K562 (cell line): ENCODE measurements at regions not wholly inside any gene's neighbourhood (a gene's known extent, or its start where the extent isn't known, plus 50 kb on each side); places are given as distances from the start of the nearest gene placed in this dataset.

Experiments
- ATAC-seq: fragments of 200-7000 bp; cut with Tn5 transposase; 3 replicates; pipeline ENCODE4 v1.9.1; 2020; ENCODE audit warnings: moderate library complexity
- BruUV-seq: library from RNA; stranded (reverse); fragments of 400-500 nt; replicated peaks from 2 replicates; lab custom pipeline; 2021; lab: Mats Ljungman, UMichigan
- CTCF ChIA-PET: fragments of 300-600 bp; formaldehyde crosslinking; extraction: SDS; loops from one replicate; lab custom pipeline; 2021; ENCODE audit warnings: low intra/inter-chr PET ratio; lab: Yijun Ruan, JAX
- POLR2A ChIA-PET: fragments of 300-600, 350-650 bp; sonication (Branson Sonifier 250); formaldehyde crosslinking; extraction: SDS; loops from one replicate; lab custom pipeline; 2021; ENCODE audit warnings: antibody characterized with exemption, inconsistent platforms; lab: Yijun Ruan, JAX
- DNase-seq, 4 experiments: peaks; one replicate each; pipeline versions ENCODE4 v3.0.0 to v3.0.0-alpha.2; 2011 to 2018; ENCODE audit warnings: low spot score in 3 of 4, mixed read lengths in 3 of 4; ENCODE audit errors: extremely low read depth in 1 of 4
- FAIRE-seq: peaks from 2 replicates; lab custom pipeline; 2011; peaks lifted over from hg19 to GRCh38; lab: Jason Lieb, UNC
- H2AFZ ChIP-seq: 2 replicates; pipeline ENCODE4 v1.6.0; 2011; ENCODE audit warnings: low read depth, low read length, control low read depth, inconsistent platforms
- H3K27ac ChIP-seq: fragments of 200-600 bp; 3 replicates; pipeline ENCODE4 v1.8.0; 2011; ENCODE audit warnings: low read depth, mild to moderate bottlenecking, control low read depth, inconsistent platforms, low read length, moderate library complexity, mixed read lengths; ENCODE audit errors: extremely low read depth
- H3K27me3 ChIP-seq, 2 experiments: fragments of 300-600 bp in 1 of 2; 2 replicates in 1 of 2; 3 replicates in 1 of 2; pipeline versions ENCODE4 v1.6.0 to v1.8.0; 2011; ENCODE audit warnings: inconsistent platforms in 2 of 2, low read length in 2 of 2, mild to moderate bottlenecking in 1 of 2, mixed read lengths in 1 of 2, moderate library complexity in 1 of 2; ENCODE audit not compliant: control insufficient read depth in 2 of 2, insufficient read depth in 2 of 2
- H3K36me3 ChIP-seq: fragments of 300-600 bp; 3 replicates; pipeline ENCODE4 v1.8.0; 2011; ENCODE audit warnings: mild to moderate bottlenecking, low read length, inconsistent platforms; ENCODE audit not compliant: control insufficient read depth, insufficient read depth
- H3K4me1 ChIP-seq, 2 experiments: fragments of 200-600 bp in 1 of 2; replicated peaks in 1 of 2; 2 replicates in 1 of 2; 3 replicates in 1 of 2; pipeline versions ENCODE4 v1.5.1 to v1.8.0; 2011; ENCODE audit warnings: inconsistent platforms in 2 of 2, low read length in 2 of 2, mild to moderate bottlenecking in 1 of 2, mixed read lengths in 1 of 2, moderate library complexity in 1 of 2; ENCODE audit not compliant: control insufficient read depth in 2 of 2, insufficient read depth in 2 of 2
- H3K4me2 ChIP-seq: 2 replicates; pipeline ENCODE4 v1.6.1; 2011; ENCODE audit warnings: low read length, control low read depth, inconsistent platforms, mixed read lengths; ENCODE audit not compliant: insufficient read depth
- H3K4me3 ChIP-seq: fragments of 200-600 bp; sonication (generic), shearing (Covaris generic); 2 replicates; pipeline ENCODE4 v1.5.1; 2016; ENCODE audit warnings: control low read depth, inconsistent platforms
- H3K79me2 ChIP-seq: fragments of 200-600 bp; 3 replicates; pipeline ENCODE4 v1.8.0; 2011; ENCODE audit warnings: low read length, inconsistent platforms; ENCODE audit not compliant: control insufficient read depth, insufficient read depth
- H3K9ac ChIP-seq, 2 experiments: 2 replicates each; pipeline versions ENCODE4 v1.6.0 to v1.6.1; 2011; ENCODE audit warnings: low read depth in 2 of 2, low read length in 2 of 2, control low read depth in 1 of 2, inconsistent platforms in 1 of 2, mild to moderate bottlenecking in 1 of 2, mixed read lengths in 1 of 2; ENCODE audit not compliant: insufficient read depth in 1 of 2
- H3K9me1 ChIP-seq: one replicate; pipeline ENCODE4 v1.6.0; 2011; ENCODE audit warnings: inconsistent platforms, mild to moderate bottlenecking, low read length, moderate library complexity; ENCODE audit not compliant: control insufficient read depth, insufficient read depth
- H3K9me3 ChIP-seq: replicated peaks from 2 replicates; pipeline ENCODE4 v1.5.1; 2011; ENCODE audit warnings: low read depth, low read length, inconsistent platforms; ENCODE audit not compliant: control insufficient read depth, insufficient read depth
- H4K20me1 ChIP-seq: replicated peaks from 2 replicates; pipeline ENCODE4 v1.6.1; 2011; ENCODE audit warnings: low read length, inconsistent platforms, mixed read lengths; ENCODE audit not compliant: control insufficient read depth, insufficient read depth
- ATF3 ChIP-seq, 2 experiments: fragments of 450-650 bp in 1 of 2; sonication (generic) in 1 of 2; formaldehyde crosslinking in 1 of 2; IDR thresholded peaks in 1 of 2; conservative IDR thresholded peaks in 1 of 2; 2 replicates each; pipeline versions ENCODE4 v1.6.1 to v1.8.1; 2016 to 2023; ENCODE audit warnings: mild to moderate bottlenecking in 2 of 2, moderate library complexity in 2 of 2, inconsistent platforms in 1 of 2, missing genetic modification reagents in 1 of 2
- ATF4 ChIP-seq: fragments of 450-650 bp; formaldehyde crosslinking; IDR thresholded peaks from 2 replicates; pipeline ENCODE4 v1.4.0; 2022; ENCODE audit warnings: mild to moderate bottlenecking, moderate library complexity
- ATF7 ChIP-seq: fragments of 450-650 bp; IDR thresholded peaks from 2 replicates; pipeline ENCODE4 v1.7.1; 2014; ENCODE audit warnings: mild to moderate bottlenecking, moderate library complexity
- CBX5 ChIP-seq: IDR thresholded peaks from 2 replicates; pipeline ENCODE4 v1.6.1; 2014; ENCODE audit warnings: low read depth, borderline replicate concordance
- CCAR2 ChIP-seq: fragments of 200-400 bp; formaldehyde crosslinking; IDR thresholded peaks from 2 replicates; pipeline ENCODE4 v1.6.1; 2017; ENCODE audit warnings: mild to moderate bottlenecking, low read depth, low read length
- CREM ChIP-seq: IDR thresholded peaks from 2 replicates; pipeline ENCODE4 v1.6.1; 2014; ENCODE audit warnings: antibody characterized with exemption, low read depth
- EP300 ChIP-seq: IDR thresholded peaks from 2 replicates; pipeline ENCODE4 v1.6.1; 2012; ENCODE audit warnings: low read length, improper control_type of control experiment
- GATAD2B ChIP-seq: fragments of 450-650 bp; IDR thresholded peaks from 2 replicates; pipeline ENCODE4 v1.6.1; 2017; ENCODE audit warnings: mild to moderate bottlenecking, borderline replicate concordance
- HIVEP1 ChIP-seq: fragments of 250-450 bp; sonication (Bioruptor Pico); IDR thresholded peaks from 2 replicates; pipeline ENCODE4 v1.4.0; 2020; ENCODE audit warnings: mild to moderate bottlenecking
- KLF6 ChIP-seq: fragments of 250-450 bp; sonication (Bioruptor Pico); IDR thresholded peaks from 2 replicates; pipeline ENCODE4 v1.4.0; 2020; ENCODE audit warnings: mild to moderate bottlenecking, moderate library complexity, borderline replicate concordance
- NCOA1 ChIP-seq: fragments of 450-650 bp; IDR thresholded peaks from 2 replicates; pipeline ENCODE4 v1.6.1; 2016; ENCODE audit warnings: low read depth
- SAP30 ChIP-seq: fragments of 200-600 bp; sonication (generic); IDR thresholded peaks from 2 replicates; pipeline ENCODE4 v1.6.1; 2012; ENCODE audit warnings: borderline replicate concordance, low read depth, mild to moderate bottlenecking, moderate library complexity, low read length, control low read depth, inconsistent platforms; ENCODE audit not compliant: insufficient read depth, poor library complexity, severe bottlenecking
- SIX5 ChIP-seq, 2 experiments: IDR thresholded peaks; 2 replicates each; pipeline ENCODE4 v1.6.1; 2011; ENCODE audit warnings: low read length in 2 of 2, borderline replicate concordance in 1 of 2, low read depth in 1 of 2, mild to moderate bottlenecking in 1 of 2, moderate library complexity in 1 of 2; ENCODE audit not compliant: insufficient read depth in 1 of 2
- SMARCE1 ChIP-seq: fragments of 450-650 bp; IDR thresholded peaks from 2 replicates; pipeline ENCODE4 v1.7.1; 2016; ENCODE audit warnings: mild to moderate bottlenecking
- ZNF217 ChIP-seq: sonication (generic); formaldehyde crosslinking; IDR thresholded peaks from 2 replicates; pipeline ENCODE4 v1.8.0; 2022; ENCODE audit warnings: mild to moderate bottlenecking, missing genetic modification reagents
- ZNF780A ChIP-seq: fragments of 250-450 bp; sonication (Bioruptor Pico); IDR thresholded peaks from 2 replicates; pipeline ENCODE4 v1.5.0; 2021; ENCODE audit warnings: mild to moderate bottlenecking
- WGBS: fragments of 100-300 bp; shearing (Covaris generic); methylation state at CpG from one replicate; pipeline ENCODE4 v1.1.6; 2016; ENCODE audit warnings: low coverage, mixed read lengths; ENCODE audit not compliant: insufficient coverage; ENCODE audit errors: missing lambda C conversion rate; 5-methylcytosine and 5-hydroxymethylcytosine counted together
- in situ Hi-C: fragments of 300-500 bp; cut with MboI; formaldehyde crosslinking; loops from 4 replicates; pipeline ENCODE4 v1.15.0; 2018; ENCODE audit warnings: inconsistent platforms, mixed read lengths
- intact Hi-C: fragments of 100-400 bp; cut with micrococcal nuclease; formaldehyde crosslinking; loops from 2 replicates; pipeline ENCODE4 v1.14.2; 2022

- no peaks in the 10 kb centered on the region for H3K9me3 ChIP-seq
- ChIA-PET POLR2A (no interaction called here), CTCF (no interaction called here)
- intact Hi-C loops (loop anchor here (10.0 kb wide), 1 partner anchor 256 kb away; no protein-coding TSS in a partner anchor), in situ Hi-C loops (no loop called here)
- no peaks in the 10 kb centered on the region for H3K27me3 ChIP-seq
- H3K9me1 ChIP-seq: no peaks in the 10 kb centered on the region
- no peaks in the 10 kb centered on the region for H4K20me1 ChIP-seq
- TF ChIP-seq ZNF780A (CRISPR knock-in tag): no peak
- H3K79me2 ChIP-seq: no peaks in the 10 kb centered on the region
- FAIRE-seq (no peak), DNase-seq (no peak), ATAC-seq (no peak)
- H3K4me1 ChIP-seq: no peaks in the 10 kb centered on the region
- H3K4me3 ChIP-seq: no peak overlapping the region
- no peak overlapping the region for H2AFZ ChIP-seq
- no peak overlapping the region for H3K9ac ChIP-seq
- H3K27ac ChIP-seq: no peak overlapping the region
- H3K4me2 ChIP-seq: no peak overlapping the region
- no peaks in the 10 kb centered on the region for H3K36me3 ChIP-seq
- no TSS peak for BruUV-seq
Measured at GRCh38 chr5:109950634-109951033, 260.9 kb downstream of the MAN2A1 start.

GRCh38 chr5:109951348-109951747 lies 261.6 kb downstream of the MAN2A1 start:
- no TSS peak for BruUV-seq
- Histone ChIP-seq H3K9me3 (no peaks in the 10 kb centered on the region), H4K20me1 (no peaks in the 10 kb centered on the region), H3K27ac (no peak overlapping the region), H2AFZ (no peak overlapping the region), H3K9me1 (no peaks in the 10 kb centered on the region), H3K36me3 (no peaks in the 10 kb centered on the region), H3K9ac (no peak overlapping the region), H3K4me3 (no peak overlapping the region), H3K27me3 (no peaks in the 10 kb centered on the region), H3K79me2 (no peaks in the 10 kb centered on the region), H3K4me2 (no peak overlapping the region), H3K4me1 (no peaks in the 10 kb centered on the region)
- intact Hi-C loops: loop anchor here (10.0 kb wide), 1 partner anchor 257 kb away; no protein-coding TSS in a partner anchor
- FAIRE-seq (no peak), ATAC-seq (no peak), DNase-seq (no peak)
- 0% methylated on average over 3 of the region's 3 CpGs for WGBS
- in situ Hi-C loops: no loop called here
- ChIA-PET CTCF (no interaction called here), POLR2A (no interaction called here)
- TF ChIP-seq ATF7 (peak; percentile 59; the same call in 1 of the 2 replicates), CCAR2 (no peak), SIX5 (IDR thresholded peaks at IDR 0.05; ENCODE audit: borderline replicate concordance in 1 of 2, insufficient read depth in 1 of 2, low read depth in 1 of 2, low read length in 2 of 2) (no peak), ATF3 (IDR thresholded peaks at IDR 0.05) (peak; percentile 58), ATF3 (CRISPR knock-in tag; conservative IDR thresholded peaks at IDR 0.05) (no peak), ZNF217 (CRISPR knock-in tag) (no peak), NCOA1 (no peak), HIVEP1 (CRISPR knock-in tag) (no peak), CBX5 (no peak), CREM (0 out of 2 replicates have a peak, but pooled peaks have one; percentile 15), GATAD2B (no peak), EP300 (no peak), SAP30 (no peak), KLF6 (no peak), ATF4 (CRISPR knock-in tag) (no peak), SMARCE1 (no peak)
